H9 (cell line): ENCODE measurements at regions not wholly inside any gene's neighbourhood (a gene's known extent, or its start where the extent isn't known, plus 50 kb on each side); places are given as distances from the start of the nearest gene placed in this dataset.

Experiments used
- DNase-seq: peaks from one replicate; pipeline ENCODE4 v3.0.0-alpha.2; 2017
- H2AFZ ChIP-seq: one replicate; pipeline ENCODE4 v1.6.1; 2013; ENCODE audit warnings: mild to moderate bottlenecking, low read length, control low read depth, moderate library complexity
- H2AK5ac ChIP-seq: 2 replicates; pipeline ENCODE4 v1.6.1; 2013; ENCODE audit warnings: low read length, control low read depth, mixed read lengths; ENCODE audit not compliant: insufficient read length
- H2BK120ac ChIP-seq: one replicate; pipeline ENCODE4 v1.6.1; 2013; ENCODE audit warnings: low read depth, mild to moderate bottlenecking, low read length, control low read depth, inconsistent platforms; ENCODE audit not compliant: poor library complexity, severe bottlenecking
- H2BK12ac ChIP-seq: 2 replicates; pipeline ENCODE4 v1.6.1; 2013; ENCODE audit warnings: low read length, control low read depth, mixed read lengths, low read depth; ENCODE audit not compliant: insufficient read length
- H2BK15ac ChIP-seq: 2 replicates; pipeline ENCODE4 v1.6.1; 2013; ENCODE audit warnings: low read depth, low read length, control low read depth
- H2BK20ac ChIP-seq: one replicate; pipeline ENCODE4 v1.6.1; 2013; ENCODE audit warnings: low read depth, mild to moderate bottlenecking, low read length, control low read depth, inconsistent platforms; ENCODE audit not compliant: poor library complexity, severe bottlenecking
- H2BK5ac ChIP-seq: 2 replicates; pipeline ENCODE4 v1.6.1; 2013; ENCODE audit warnings: low read length, control low read depth, mixed read lengths; ENCODE audit not compliant: insufficient read length
- H3K14ac ChIP-seq: 2 replicates; pipeline ENCODE4 v1.6.1; 2013; ENCODE audit warnings: low read length, control low read depth; ENCODE audit not compliant: insufficient read depth
- H3K18ac ChIP-seq: 2 replicates; pipeline ENCODE4 v1.6.1; 2013; ENCODE audit warnings: low read depth, mild to moderate bottlenecking, mixed read lengths, low read length, control low read depth; ENCODE audit not compliant: insufficient read length
- H3K23ac ChIP-seq: 2 replicates; pipeline ENCODE4 v1.6.1; 2013; ENCODE audit warnings: low read length, control low read depth, mixed read lengths, low read depth; ENCODE audit not compliant: insufficient read length
- H3K23me2 ChIP-seq: 2 replicates; pipeline ENCODE4 v1.6.1; 2013; ENCODE audit warnings: low read depth, mild to moderate bottlenecking, mixed read lengths, low read length, control low read depth; ENCODE audit not compliant: insufficient read length, poor library complexity, severe bottlenecking
- H3K27ac ChIP-seq: 2 replicates; pipeline ENCODE4 v1.5.1; 2013; ENCODE audit warnings: low read length, control low read depth, mixed read lengths, low read depth; ENCODE audit not compliant: insufficient read length
- H3K27me3 ChIP-seq: 2 replicates; pipeline ENCODE4 v1.6.1; 2013; ENCODE audit warnings: low read length, control low read depth, inconsistent platforms; ENCODE audit not compliant: insufficient read depth
- H3K4ac ChIP-seq: 2 replicates; pipeline ENCODE4 v1.6.1; 2013; ENCODE audit warnings: low read depth, mild to moderate bottlenecking, control low read depth, inconsistent platforms, low read length, moderate library complexity
- H3K4me1 ChIP-seq: 2 replicates; pipeline ENCODE4 v1.6.1; 2013; ENCODE audit warnings: low read length, control low read depth, inconsistent platforms; ENCODE audit not compliant: insufficient read depth
- H3K4me2 ChIP-seq: 2 replicates; pipeline ENCODE4 v1.6.1; 2013; ENCODE audit warnings: low read length, control low read depth, mixed read lengths; ENCODE audit not compliant: insufficient read length, insufficient read depth
- H3K56ac ChIP-seq: 2 replicates; pipeline ENCODE4 v1.6.1; 2013; ENCODE audit warnings: low read depth, mild to moderate bottlenecking, mixed read lengths, low read length, control low read depth; ENCODE audit not compliant: insufficient read length
- H3K79me1 ChIP-seq: 2 replicates; pipeline ENCODE4 v1.6.1; 2013; ENCODE audit warnings: low read depth, mild to moderate bottlenecking, moderate library complexity, low read length, control low read depth, inconsistent platforms; ENCODE audit not compliant: insufficient read depth, poor library complexity, severe bottlenecking
- H3K79me2 ChIP-seq: 2 replicates; pipeline ENCODE4 v1.6.1; 2013; ENCODE audit warnings: low read length, control low read depth, inconsistent platforms; ENCODE audit not compliant: insufficient read depth
- H3K9ac ChIP-seq: 2 replicates; pipeline ENCODE4 v1.6.1; 2013; ENCODE audit warnings: low read length, control low read depth, mixed read lengths; ENCODE audit not compliant: insufficient read length; ENCODE audit errors: extremely low read depth
- H3K9me3 ChIP-seq: one replicate; pipeline ENCODE4 v1.6.1; 2013; ENCODE audit warnings: low read depth, low read length, inconsistent platforms; ENCODE audit not compliant: control insufficient read depth
- H3T11ph ChIP-seq: one replicate; pipeline ENCODE4 v1.6.1; 2013; ENCODE audit warnings: mild to moderate bottlenecking, low read length, control low read depth, inconsistent platforms
- H4K20me1 ChIP-seq: one replicate; pipeline ENCODE4 v1.6.1; 2013; ENCODE audit not compliant: control insufficient read depth, insufficient read length, insufficient read depth
- H4K5ac ChIP-seq: 2 replicates; pipeline ENCODE4 v1.6.1; 2013; ENCODE audit warnings: low read depth, mild to moderate bottlenecking, mixed read lengths, low read length, control low read depth; ENCODE audit not compliant: insufficient read length
- H4K8ac ChIP-seq: replicated peaks from 2 replicates; pipeline ENCODE4 v1.6.1; 2013; ENCODE audit warnings: low read length, control low read depth, mixed read lengths, low read depth; ENCODE audit not compliant: insufficient read length
- H4K91ac ChIP-seq: 2 replicates; pipeline ENCODE4 v1.6.1; 2013; ENCODE audit warnings: low read depth, mild to moderate bottlenecking, moderate library complexity, mixed read lengths, low read length, control low read depth; ENCODE audit not compliant: insufficient read length
- H3K27ac Mint-ChIP-seq, 3 experiments: 2 replicates in 2 of 3; 3 replicates in 1 of 3; pipeline ENCODE4 v1.8.0; 2020 to 2021; ENCODE audit warnings: mixed read lengths in 3 of 3, mild to moderate bottlenecking in 1 of 3, moderate library complexity in 1 of 3
- H3K27me3 Mint-ChIP-seq: 2 replicates; pipeline ENCODE4 v1.8.0; 2021; ENCODE audit warnings: low read depth, mild to moderate bottlenecking, moderate library complexity, mixed read lengths
- H3K36me3 Mint-ChIP-seq, 3 experiments: 2 replicates in 2 of 3; 3 replicates in 1 of 3; pipeline ENCODE4 v1.8.0; 2020 to 2021; ENCODE audit warnings: low read depth in 3 of 3, mixed read lengths in 3 of 3; ENCODE audit not compliant: insufficient read depth in 1 of 3
- H3K4me1 Mint-ChIP-seq, 2 experiments: 2 replicates each; pipeline ENCODE4 v1.8.0; 2020; ENCODE audit warnings: mixed read lengths in 2 of 2
- H3K4me3 Mint-ChIP-seq, 2 experiments: 2 replicates in 1 of 2; 3 replicates in 1 of 2; pipeline ENCODE4 v1.8.0; 2020 to 2021; ENCODE audit warnings: mild to moderate bottlenecking in 2 of 2, mixed read lengths in 2 of 2, moderate library complexity in 1 of 2
- H3K9me3 Mint-ChIP-seq, 2 experiments: 2 replicates in 1 of 2; 3 replicates in 1 of 2; pipeline ENCODE4 v1.8.0; 2020; ENCODE audit warnings: mild to moderate bottlenecking in 2 of 2, mixed read lengths in 2 of 2, moderate library complexity in 1 of 2
- WGBS: extraction: QIAGEN DNeasy Blood & Tissue Kit; methylation state at CpG from one replicate; pipeline ENCODE4 v1.1.7; 2013; ENCODE audit warnings: missing lambda C conversion rate, low lambda C conversion rate, mixed read lengths; ENCODE audit not compliant: insufficient read length; ENCODE audit errors: extremely low coverage; 5-methylcytosine and 5-hydroxymethylcytosine counted together
- TF ChIP-seq, protein P1 (sequence below): fragments of 200-600 bp; sonication (generic); conservative IDR thresholded peaks from 3 replicates; pipeline ENCODE4 v1.8.0; 2021; ENCODE audit warnings: antibody characterized with exemption, mild to moderate bottlenecking

DNA sequence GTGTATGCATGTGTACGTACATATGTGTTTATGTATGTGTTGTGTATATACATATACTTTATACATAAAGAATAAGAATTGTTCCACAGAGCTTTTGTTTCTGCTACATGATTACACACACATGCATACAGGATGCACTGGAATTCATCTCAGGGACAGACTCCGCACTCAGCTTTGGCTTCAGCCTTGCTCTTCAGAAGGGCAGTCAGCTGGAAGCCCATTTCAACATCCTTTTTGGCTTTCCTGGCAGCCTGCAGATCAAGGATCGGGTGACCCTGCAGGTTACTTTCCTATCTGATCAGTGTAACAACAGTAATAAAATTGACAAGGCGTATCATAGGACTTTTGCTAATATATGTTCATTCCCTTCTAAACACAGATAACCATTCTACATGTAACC lies 144.1 kb upstream of the COPS8 start:
- Histone ChIP-seq H2BK15ac (no peak overlapping the region), H3K14ac (no peak overlapping the region), H2AFZ (no peak overlapping the region), H4K8ac (no peak overlapping the region), H3K79me1 (no peaks in the 10 kb centered on the region), H4K20me1 (no peaks in the 10 kb centered on the region), H3K23me2 (no peaks in the 10 kb centered on the region), H3K9ac (no peak overlapping the region), H4K91ac (no peak overlapping the region), H3K9me3 (no peaks in the 10 kb centered on the region), H3K23ac (no peak overlapping the region), H3K79me2 (no peaks in the 10 kb centered on the region), H3K56ac (no peak overlapping the region), H3K4ac (no peak overlapping the region), H3K18ac (no peak overlapping the region), H2BK5ac (no peak overlapping the region), H3T11ph (no peak overlapping the region), H2BK20ac (no peak overlapping the region), H2BK12ac (no peak overlapping the region), H3K27ac (no peak overlapping the region), H3K27me3 (no peaks in the 10 kb centered on the region), H3K4me2 (no peak overlapping the region), H2AK5ac (no peak overlapping the region), H3K4me1 (no peaks in the 10 kb centered on the region), H4K5ac (no peak overlapping the region), H2BK120ac (no peak overlapping the region)
- Mint-ChIP-seq H3K27ac (no peak overlapping the region), H3K36me3 (no peaks in the 10 kb centered on the region), H3K4me1 (peaks cover 9% of the 10 kb centered on the region in 2 experiments; a peak in 3 of 4 replicates), H3K9me3 (no peaks in the 10 kb centered on the region), H3K4me3 (no peak overlapping the region), H3K27me3 (peaks cover 5% of the 10 kb centered on the region)
- DNase-seq = no peak
- TF ChIP-seq, protein P1, sequence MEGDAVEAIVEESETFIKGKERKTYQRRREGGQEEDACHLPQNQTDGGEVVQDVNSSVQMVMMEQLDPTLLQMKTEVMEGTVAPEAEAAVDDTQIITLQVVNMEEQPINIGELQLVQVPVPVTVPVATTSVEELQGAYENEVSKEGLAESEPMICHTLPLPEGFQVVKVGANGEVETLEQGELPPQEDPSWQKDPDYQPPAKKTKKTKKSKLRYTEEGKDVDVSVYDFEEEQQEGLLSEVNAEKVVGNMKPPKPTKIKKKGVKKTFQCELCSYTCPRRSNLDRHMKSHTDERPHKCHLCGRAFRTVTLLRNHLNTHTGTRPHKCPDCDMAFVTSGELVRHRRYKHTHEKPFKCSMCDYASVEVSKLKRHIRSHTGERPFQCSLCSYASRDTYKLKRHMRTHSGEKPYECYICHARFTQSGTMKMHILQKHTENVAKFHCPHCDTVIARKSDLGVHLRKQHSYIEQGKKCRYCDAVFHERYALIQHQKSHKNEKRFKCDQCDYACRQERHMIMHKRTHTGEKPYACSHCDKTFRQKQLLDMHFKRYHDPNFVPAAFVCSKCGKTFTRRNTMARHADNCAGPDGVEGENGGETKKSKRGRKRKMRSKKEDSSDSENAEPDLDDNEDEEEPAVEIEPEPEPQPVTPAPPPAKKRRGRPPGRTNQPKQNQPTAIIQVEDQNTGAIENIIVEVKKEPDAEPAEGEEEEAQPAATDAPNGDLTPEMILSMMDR = no peak
- no CpG with 5 or more reads among the region's 4 CpGs for WGBS
